Fibroblast of lung (primary cell): ENCODE measurements at regions not wholly inside any gene's neighbourhood (a gene's known extent, or its start where the extent isn't known, plus 50 kb on each side); places are given as distances from the start of the nearest gene placed in this dataset.

Experiments used
- DNase-seq, 2 donors: peaks; one replicate each; pipeline versions ENCODE4 v3.0.0 to v3.0.0-alpha.2; 2010; ENCODE audit warnings: low read depth in 2 of 2
- H2AFZ ChIP-seq: 2 replicates; pipeline ENCODE4 v1.5.1; 2012; ENCODE audit warnings: low read length, control low read depth, inconsistent platforms
- H3K27ac ChIP-seq: 2 replicates; pipeline ENCODE4 v1.5.1; 2011; ENCODE audit warnings: low read length, control low read depth; ENCODE audit not compliant: insufficient read depth
- H3K27me3 ChIP-seq: 2 replicates; pipeline ENCODE4 v1.5.1; 2011; ENCODE audit warnings: mild to moderate bottlenecking, low read length; ENCODE audit not compliant: control insufficient read depth, insufficient read depth
- H3K36me3 ChIP-seq: 2 replicates; pipeline ENCODE4 v1.5.1; 2011; ENCODE audit warnings: low read length; ENCODE audit not compliant: control insufficient read depth, insufficient read depth
- H3K4me1 ChIP-seq: 2 replicates; pipeline ENCODE4 v1.5.1; 2011; ENCODE audit warnings: low read length; ENCODE audit not compliant: control insufficient read depth, insufficient read depth; ENCODE audit errors: extremely low read depth
- H3K4me2 ChIP-seq: 2 replicates; pipeline ENCODE4 v1.5.1; 2011; ENCODE audit warnings: low read length, control low read depth; ENCODE audit not compliant: insufficient read depth; ENCODE audit errors: extremely low read depth
- H3K4me3 ChIP-seq, 4 experiments: fragments of 200-600 bp in 1 of 4; sonication (generic) in 1 of 4; replicated peaks in 1 of 4; 2 replicates each; pipeline ENCODE4 v1.5.1; 2011 to 2016; ENCODE audit warnings: low read length in 4 of 4, low read depth in 3 of 4, mild to moderate bottlenecking in 3 of 4, control low read depth in 2 of 4, inconsistent platforms in 1 of 4, mixed read lengths in 1 of 4; ENCODE audit not compliant: insufficient read depth in 1 of 4; ENCODE audit errors: control extremely low read depth in 1 of 4
- H3K79me2 ChIP-seq: 2 replicates; pipeline ENCODE4 v1.5.1; 2012; ENCODE audit warnings: mild to moderate bottlenecking, low read length, inconsistent platforms; ENCODE audit not compliant: control insufficient read depth, insufficient read depth
- H3K9ac ChIP-seq: 2 replicates; pipeline ENCODE4 v1.5.1; 2011; ENCODE audit warnings: mild to moderate bottlenecking, low read length, control low read depth; ENCODE audit not compliant: insufficient read depth
- H3K9me3 ChIP-seq: 2 replicates; pipeline ENCODE4 v1.5.1; 2012; ENCODE audit warnings: low read depth, low read length; ENCODE audit not compliant: control insufficient read depth, insufficient read depth
- H4K20me1 ChIP-seq: 2 replicates; pipeline ENCODE4 v1.5.1; 2011; ENCODE audit warnings: low read length; ENCODE audit not compliant: control insufficient read depth, insufficient read depth; ENCODE audit errors: extremely low read depth
- EZH2 ChIP-seq: IDR thresholded peaks from 2 replicates; pipeline ENCODE4 v1.5.1; 2012; ENCODE audit warnings: low read length, control low read depth, mild to moderate bottlenecking; ENCODE audit errors: missing control alignments
- TF ChIP-seq, protein P1 (sequence below), 2 donors: IDR thresholded peaks in 1 of 2; conservative IDR thresholded peaks in 1 of 2; 1 replicate in 1 of 2; 2 replicates in 1 of 2; pipeline ENCODE4 v1.5.1; 2011 to 2012; ENCODE audit warnings: low read length in 2 of 2, control low read depth in 1 of 2, inconsistent platforms in 1 of 2, low read depth in 1 of 2, mild to moderate bottlenecking in 1 of 2

DNA sequence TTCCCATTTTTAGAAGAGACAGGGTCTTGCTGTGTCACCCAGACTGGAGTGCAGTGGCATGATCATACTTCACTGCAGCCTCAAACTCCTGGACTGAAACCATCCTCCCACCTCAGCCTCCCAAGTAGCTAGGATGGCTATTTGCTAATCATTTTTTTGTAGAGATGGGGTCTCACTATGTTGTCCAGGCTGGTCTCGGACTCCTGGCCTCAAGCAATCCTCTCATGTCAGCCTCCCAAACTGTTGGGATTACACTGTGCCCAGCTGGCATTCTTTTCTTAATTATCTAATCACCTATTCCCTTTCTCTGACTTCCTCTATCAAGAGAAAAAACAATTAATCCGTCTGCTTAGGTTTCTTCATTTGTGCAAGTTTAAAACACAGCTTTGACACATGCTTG, 172.5 kb upstream of the TRIM24 start:
- Histone ChIP-seq H2AFZ (no peak overlapping the region), H3K4me1 (no peaks in the 10 kb centered on the region), H3K79me2 (no peaks in the 10 kb centered on the region), H3K36me3 (no peaks in the 10 kb centered on the region), H3K9me3 (no peaks in the 10 kb centered on the region), H3K9ac (no peak overlapping the region), H4K20me1 (no peaks in the 10 kb centered on the region), H3K27ac (no peak overlapping the region), H3K27me3 (no peaks in the 10 kb centered on the region), H3K4me2 (no peak overlapping the region), H3K4me3 (no peak overlapping the region)
- DNase-seq: no peak
- TF ChIP-seq, protein P1, sequence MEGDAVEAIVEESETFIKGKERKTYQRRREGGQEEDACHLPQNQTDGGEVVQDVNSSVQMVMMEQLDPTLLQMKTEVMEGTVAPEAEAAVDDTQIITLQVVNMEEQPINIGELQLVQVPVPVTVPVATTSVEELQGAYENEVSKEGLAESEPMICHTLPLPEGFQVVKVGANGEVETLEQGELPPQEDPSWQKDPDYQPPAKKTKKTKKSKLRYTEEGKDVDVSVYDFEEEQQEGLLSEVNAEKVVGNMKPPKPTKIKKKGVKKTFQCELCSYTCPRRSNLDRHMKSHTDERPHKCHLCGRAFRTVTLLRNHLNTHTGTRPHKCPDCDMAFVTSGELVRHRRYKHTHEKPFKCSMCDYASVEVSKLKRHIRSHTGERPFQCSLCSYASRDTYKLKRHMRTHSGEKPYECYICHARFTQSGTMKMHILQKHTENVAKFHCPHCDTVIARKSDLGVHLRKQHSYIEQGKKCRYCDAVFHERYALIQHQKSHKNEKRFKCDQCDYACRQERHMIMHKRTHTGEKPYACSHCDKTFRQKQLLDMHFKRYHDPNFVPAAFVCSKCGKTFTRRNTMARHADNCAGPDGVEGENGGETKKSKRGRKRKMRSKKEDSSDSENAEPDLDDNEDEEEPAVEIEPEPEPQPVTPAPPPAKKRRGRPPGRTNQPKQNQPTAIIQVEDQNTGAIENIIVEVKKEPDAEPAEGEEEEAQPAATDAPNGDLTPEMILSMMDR (conservative IDR thresholded peaks at IDR 0.05 in 1 of 2, IDR thresholded peaks at IDR 0.05 in 1 of 2; ENCODE audit: low read depth in 1 of 2, low read length in 2 of 2): no peak
- TF ChIP-seq EZH2: no peak

DNA sequence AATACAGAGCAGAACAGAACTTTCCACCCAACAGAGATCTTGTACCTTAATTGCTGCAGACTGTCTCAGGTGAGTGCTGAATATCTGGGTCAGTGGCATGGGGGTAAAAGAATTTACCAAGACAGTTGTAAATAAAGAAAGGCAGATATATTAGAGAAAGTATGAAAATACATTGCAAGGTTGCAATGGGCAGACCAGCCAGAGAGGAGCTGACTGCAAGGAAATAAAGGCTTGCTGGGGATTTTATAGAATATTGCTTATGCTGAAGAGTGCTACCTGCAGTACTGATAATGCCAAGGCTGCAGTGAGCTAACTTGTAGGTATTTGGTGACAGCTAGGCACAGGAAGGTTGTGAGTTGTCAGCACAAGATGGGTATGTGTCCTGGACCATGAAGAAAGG, 171.0 kb upstream of the TRIM24 start:
- DNase-seq: no peak
- Histone ChIP-seq H4K20me1 (no peaks in the 10 kb centered on the region), H3K36me3 (no peaks in the 10 kb centered on the region), H3K27ac (no peak overlapping the region), H3K4me3 (no peak overlapping the region), H3K4me1 (no peaks in the 10 kb centered on the region), H3K27me3 (no peaks in the 10 kb centered on the region), H2AFZ (no peak overlapping the region), H3K9ac (no peak overlapping the region), H3K9me3 (no peaks in the 10 kb centered on the region), H3K79me2 (no peaks in the 10 kb centered on the region), H3K4me2 (no peak overlapping the region)
- TF ChIP-seq, protein P1 (conservative IDR thresholded peaks at IDR 0.05 in 1 of 2, IDR thresholded peaks at IDR 0.05 in 1 of 2; ENCODE audit: low read depth in 1 of 2, low read length in 2 of 2): no peak
- TF ChIP-seq EZH2: no peak

DNA sequence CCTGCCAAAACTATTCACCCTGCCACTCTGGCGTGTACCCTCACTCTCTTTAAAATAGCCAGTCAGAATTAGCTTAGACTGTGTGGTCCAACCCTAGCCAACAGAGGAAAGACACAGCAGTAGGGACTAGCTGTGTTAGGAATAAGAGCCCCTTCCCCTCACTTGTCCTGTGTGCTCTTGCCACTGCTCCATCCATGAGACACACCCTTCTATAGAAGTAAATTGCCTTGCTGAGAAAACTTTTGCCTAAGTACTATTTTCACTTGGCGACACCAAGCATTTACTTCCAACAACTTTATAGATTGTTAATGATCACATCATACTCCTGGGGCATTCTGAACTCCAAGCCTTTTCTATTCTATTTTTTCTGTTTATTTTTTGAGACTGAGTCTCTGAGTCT, 170.2 kb upstream of the TRIM24 start:
- Histone ChIP-seq H3K27ac (no peak overlapping the region), H3K36me3 (no peaks in the 10 kb centered on the region), H3K9ac (no peak overlapping the region), H3K4me1 (no peaks in the 10 kb centered on the region), H3K4me3 (no peak overlapping the region), H3K4me2 (no peak overlapping the region), H3K79me2 (no peaks in the 10 kb centered on the region), H3K9me3 (no peaks in the 10 kb centered on the region), H2AFZ (no peak overlapping the region), H4K20me1 (no peaks in the 10 kb centered on the region), H3K27me3 (no peaks in the 10 kb centered on the region)
- TF ChIP-seq, protein P1 (conservative IDR thresholded peaks at IDR 0.05 in 1 of 2, IDR thresholded peaks at IDR 0.05 in 1 of 2; ENCODE audit: low read depth in 1 of 2, low read length in 2 of 2): no peak
- TF ChIP-seq EZH2: no peak
- DNase-seq: no peak
